Stimulated activated CD4-positive, alpha-beta T cell treated with anti-CD3 and anti-CD28 coated beads, Interleukin-4, amount 100 ng/mL, for 24 hours (primary cell): ENCODE measurements at regions not wholly inside any gene's neighbourhood (a gene's known extent, or its start where the extent isn't known, plus 50 kb on each side); places are given as distances from the start of the nearest gene placed in this dataset.

Experiments
- DNase-seq: peaks from one replicate; pipeline ENCODE4 v3.0.0-alpha.2; 2020

GRCh38 chr5:1938310-1939000 lies 55.7 kb upstream of the IRX4 start:
- DNase-seq: no peak

DNA sequence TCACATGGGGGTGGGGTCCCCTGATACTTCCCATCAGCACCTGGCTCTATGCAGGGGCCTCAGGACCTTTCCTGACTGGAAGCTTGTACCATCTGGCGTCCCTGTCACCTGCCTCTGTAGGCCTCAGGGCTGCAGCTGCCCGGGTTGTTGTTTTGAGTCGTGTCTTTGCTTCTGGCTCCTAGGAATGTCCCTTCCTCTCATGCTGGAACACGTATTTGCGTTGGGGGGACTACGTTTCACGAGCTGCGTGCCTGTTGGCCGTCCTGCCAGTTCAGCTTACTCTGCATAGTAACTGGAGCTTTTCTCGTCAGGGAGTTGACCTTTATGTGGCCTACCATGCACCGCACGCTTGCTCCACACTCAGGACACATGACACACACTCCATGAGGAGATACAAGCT lies 54.9 kb upstream of the IRX4 start:
- no peak for DNase-seq

DNA sequence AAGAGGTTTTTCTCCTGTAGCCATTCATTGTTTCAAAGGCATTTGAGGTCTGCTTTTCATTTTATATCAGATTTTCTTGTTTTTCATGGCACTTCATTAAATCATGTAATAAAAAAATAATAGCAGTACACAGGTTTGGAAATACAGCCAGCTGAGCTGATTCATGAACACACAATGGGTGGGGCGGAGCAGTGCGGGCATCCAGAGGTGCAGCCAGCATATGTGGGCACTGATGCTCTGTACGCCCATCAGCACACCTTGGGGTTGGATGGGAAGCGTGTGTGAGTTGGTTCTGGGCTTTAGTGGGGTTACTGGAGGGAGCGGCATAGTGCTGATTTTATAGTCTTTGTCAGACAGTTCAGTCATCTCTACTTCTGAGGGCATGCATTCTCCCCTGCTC lies 54.2 kb upstream of the IRX4 start:
- DNase-seq: no peak

- DNase-seq: no peak
These were observed 53.7 kb upstream of the IRX4 start for GRCh38 chr5:1936413-1936812.

- no peak for DNase-seq
These were observed 52.2 kb upstream of the IRX4 start for GRCh38 chr5:1934801-1935429.

DNA sequence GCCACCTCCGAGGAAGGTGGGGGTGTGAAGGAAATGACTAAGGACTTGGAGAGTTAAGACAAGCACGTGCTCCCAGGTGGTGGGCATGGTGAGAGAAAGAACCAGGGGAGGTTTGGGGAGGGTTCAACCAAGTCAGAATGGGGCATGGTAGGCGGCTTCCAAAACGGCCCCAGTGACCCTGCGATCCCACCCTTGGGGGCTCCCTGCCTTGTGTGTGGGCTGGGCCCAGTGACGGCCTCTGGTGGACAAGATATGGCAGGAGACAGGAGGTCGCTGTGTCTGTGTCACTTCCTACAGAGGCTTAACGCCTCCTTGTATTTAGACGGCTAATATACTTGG lies 51.3 kb upstream of the IRX4 start:
- no peak for DNase-seq

- DNase-seq: no peak
These were observed 50.8 kb upstream of the IRX4 start for GRCh38 chr5:1933364-1934055.
